CD4-positive, alpha-beta T cell treated with Interleukin-4 for 4 hours (primary cell): ENCODE measurements at regions not wholly inside any gene's neighbourhood (a gene's known extent, or its start where the extent isn't known, plus 50 kb on each side); places are given as distances from the start of the nearest gene placed in this dataset.

ENCODE experiments used
- DNase-seq: peaks from one replicate; pipeline ENCODE4 v3.0.0-alpha.2; 2020

DNA sequence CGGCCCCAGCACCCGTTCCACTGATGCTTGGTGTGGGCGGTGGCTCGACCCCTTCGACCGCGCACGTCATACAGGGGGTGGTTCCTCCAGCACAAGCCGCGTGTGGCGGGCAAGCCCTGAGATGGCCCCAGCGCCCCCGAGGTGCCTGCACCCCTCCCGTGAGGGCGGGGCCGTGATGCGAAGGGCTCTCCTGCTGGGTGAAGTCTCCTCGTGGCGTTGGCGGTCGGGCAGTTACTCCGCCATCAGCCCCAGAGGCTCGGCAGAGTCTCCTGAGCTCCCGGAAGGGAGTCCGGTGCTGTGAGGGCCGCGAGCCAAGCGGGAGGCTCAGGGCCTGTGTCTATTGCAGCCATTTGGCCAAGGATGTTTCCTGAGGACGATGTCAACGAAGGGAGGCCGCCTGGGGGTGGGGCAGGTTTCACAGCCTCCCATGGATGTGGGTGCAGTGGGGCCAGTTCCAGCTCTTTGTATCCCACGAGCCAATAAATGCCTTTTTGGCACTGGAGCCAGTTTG, 78.1 kb upstream of the GALNT9 start:
- no peak for DNase-seq

DNA sequence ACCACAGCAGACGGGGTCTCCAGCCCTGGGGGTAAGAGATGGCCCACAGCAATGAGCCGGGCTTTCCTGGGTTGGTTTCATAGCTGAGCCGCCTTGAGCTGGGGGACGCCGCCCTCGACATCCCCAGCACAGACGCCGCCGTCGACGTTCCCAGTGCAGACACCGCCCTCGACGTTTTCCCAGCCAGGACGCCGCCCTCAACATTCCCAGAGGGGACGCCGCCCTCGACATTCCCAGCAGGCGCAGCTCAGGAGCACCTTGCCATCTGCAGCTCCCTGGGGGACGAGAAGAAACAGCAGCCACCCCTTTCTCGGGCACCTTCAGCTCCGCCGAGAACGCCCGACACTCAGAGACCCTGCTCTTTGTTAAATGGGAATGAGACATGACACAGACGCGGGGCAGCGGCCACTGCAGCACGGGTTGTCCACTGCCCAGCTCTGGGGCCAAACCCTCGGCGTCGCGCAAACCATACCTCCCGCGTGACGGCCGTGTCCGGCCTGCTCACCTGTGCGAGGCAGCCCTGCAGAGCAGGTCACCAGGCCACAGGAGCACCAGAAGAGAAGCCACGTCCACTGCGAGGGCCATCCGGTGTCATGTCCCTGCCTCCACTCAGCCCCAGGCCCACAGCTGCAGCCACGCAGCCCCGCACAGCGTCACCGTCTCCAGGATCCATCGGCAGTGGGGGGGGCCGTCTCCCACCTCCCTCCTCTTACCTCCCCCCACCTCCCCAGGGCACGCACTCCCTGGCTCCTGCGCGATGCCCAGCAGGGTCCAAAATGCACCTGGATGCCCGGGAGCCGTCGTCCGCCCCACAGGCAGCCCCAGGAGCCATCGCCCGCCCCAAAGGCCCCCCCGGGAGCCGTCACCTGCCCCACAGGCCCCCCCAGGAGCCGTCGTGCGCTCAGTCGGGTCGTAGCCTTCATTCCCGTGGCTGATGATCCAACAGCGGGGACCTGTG, 77.4 kb upstream of the GALNT9 start:
- DNase-seq, result no peak

DNA sequence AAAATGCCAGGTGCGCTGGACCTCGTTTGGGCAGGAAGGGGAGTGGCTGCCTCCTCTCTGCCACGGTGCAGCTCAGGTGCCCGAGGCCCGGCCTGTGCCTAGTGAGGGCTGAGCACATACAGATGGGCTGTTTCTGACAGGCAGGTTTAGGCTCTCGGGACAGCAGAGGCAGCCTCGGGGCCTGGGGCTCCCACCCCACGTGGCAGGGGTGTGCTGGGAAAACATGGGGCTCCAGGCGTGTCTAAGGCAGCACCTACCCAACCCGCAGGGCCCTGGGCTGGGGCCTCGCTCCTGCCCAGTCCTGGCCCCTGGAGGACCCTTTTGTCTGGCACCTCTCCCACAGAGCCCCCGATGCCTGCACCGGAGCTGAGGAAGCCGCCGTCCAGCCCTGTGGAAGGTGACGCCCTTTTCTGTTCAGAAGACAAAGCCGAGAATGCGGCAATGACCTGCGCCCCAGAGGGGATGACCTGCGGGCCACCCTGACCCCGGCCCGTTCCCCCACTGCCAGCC, 76.4 kb upstream of the GALNT9 start:
- no peak for DNase-seq

DNA sequence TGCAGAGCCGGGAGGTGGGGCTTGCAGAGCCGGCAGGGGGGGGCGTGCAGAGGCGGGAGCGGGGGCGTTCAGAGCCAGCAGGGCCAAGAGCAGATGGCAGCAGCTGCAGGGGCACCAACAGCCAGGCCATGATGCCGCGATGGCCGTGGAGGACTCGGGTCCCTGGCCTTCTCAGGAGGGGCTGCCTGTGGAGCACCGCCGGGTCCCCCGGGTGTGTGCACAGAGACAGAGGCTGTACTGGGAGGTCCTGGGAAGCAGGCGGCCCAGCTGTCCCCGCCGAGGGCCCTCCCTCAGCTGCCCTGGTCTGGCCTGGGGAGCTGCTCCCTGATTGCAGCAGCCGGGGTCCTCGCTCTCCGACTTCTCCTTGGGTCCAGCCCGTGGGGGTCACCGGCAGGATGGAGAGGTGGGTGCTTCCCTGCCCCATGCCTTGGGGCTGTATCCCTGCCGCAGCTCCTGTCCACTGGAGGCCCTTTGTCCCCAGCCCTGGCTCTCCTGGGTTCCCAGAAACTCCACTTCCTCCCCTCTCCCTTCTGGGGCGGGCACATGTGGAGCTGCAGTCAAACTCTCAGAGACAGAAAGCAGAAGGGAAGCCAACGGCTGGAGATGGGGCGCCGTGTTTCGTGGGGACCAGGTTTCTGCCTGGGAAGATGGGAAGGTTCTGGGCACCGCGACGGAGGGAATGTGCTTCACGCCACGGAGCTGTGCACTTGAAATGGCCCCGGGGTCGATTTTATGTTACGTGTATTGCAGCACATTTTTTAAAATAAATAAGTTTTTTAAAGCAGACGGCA, 75.8 kb upstream of the GALNT9 start:
- DNase-seq, result no peak

DNA sequence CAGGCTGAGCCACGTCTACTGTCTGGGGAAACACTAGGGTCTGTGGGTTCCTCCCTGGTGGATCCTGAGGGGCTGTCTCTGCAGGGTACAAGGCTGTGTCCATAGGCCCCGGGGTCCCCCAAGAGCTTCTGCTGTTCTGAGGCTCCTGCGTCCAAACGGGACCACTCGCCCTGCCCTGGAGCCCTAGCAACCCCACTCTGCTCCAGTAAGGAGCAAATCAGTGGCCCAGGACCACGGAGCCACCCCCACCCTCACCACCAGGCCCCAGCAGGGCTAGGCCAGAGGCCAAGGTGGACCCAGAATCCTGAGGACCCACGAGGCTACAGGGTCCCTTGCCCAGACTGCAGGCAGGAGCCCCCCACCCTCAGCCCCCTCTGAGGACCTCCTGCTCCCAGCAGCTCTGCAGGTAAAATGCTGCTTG, 75.1 kb upstream of the GALNT9 start:
- no peak for DNase-seq

DNA sequence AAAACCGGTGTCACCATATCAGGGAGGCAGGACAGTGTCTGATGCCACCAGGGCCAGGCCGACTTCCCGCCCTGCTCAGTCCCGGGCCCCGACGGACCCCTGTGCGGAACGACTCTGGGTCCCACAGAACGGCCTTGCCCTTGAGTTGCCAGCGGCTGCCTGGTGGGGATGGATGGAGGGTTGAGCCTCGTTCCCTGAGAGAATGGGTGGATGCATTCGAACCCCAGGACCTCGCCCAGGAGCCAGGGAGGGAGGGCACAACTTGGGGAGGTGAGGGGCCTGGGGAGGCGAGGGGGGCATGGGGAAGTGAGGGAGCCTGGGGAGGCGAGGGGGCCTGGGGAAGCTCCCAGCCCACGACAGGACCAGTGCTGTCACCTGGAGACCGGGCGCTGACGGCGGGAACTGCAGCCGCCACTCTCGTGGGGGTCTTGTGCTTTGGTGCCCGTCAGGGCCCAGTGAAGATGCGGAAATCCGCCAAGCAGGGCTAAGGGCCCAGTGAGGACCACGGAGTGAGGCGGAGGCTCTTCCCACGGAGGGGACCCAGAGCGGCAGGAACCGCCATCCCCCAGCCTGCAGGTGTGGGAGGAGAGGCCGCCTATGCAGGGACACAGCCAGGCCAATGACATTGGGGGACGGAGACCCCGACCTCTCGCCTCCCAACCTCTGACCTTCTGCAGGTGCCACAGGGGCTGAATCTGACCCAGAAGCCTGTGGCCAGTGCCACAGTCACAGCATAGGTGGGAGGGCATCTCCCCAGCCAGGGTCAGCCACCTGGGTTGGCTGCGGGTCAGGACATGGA, 74.4 kb upstream of the GALNT9 start:
- DNase-seq, result no peak

DNA sequence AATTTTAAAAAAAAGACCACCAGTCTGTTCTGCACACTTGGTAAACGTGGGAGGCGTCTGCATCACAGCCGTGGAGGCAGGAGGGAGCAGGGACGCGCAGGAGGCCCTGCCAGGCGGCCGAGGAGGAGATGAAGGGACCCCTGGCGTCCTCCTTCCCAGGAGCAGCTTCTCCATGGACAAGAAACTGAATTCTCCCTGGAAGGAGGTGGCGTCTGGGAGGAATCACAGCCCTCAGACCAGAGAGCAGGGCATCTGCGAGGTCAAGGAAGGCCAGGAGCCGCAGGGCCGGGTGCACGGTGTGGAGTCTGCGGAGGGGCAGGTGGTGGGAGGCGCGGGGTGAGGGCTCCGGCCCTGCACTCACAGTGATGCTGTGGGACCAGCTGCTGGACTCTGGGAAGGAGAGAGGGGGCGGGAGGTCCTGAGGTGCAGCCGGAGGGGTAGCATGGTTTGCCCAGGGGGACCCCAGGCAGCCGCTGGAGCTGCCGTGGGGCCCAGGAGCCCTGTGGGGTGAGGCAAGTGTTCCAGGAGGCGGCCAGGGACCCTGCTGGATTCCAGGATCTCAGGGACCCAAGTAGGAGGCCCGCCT, 73.5 kb upstream of the GALNT9 start:
- DNase-seq, result no peak

DNA sequence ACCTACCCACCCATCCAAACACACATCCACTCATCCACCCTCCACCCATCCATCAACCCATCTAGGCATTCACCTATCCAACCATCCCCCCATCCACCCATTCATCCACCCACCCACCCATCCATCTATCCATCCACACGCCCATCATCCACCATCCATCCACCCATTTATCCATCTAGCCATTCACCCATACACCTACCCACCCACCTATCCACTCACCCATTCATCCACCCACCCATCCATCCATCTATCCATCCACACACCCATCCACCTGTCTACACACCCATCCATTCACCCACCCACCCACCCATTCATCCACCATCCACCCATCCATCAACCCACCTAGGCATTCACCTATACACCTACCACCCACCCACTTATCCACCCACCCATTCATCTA, 72.6 kb upstream of the GALNT9 start:
- no peak for DNase-seq

DNA sequence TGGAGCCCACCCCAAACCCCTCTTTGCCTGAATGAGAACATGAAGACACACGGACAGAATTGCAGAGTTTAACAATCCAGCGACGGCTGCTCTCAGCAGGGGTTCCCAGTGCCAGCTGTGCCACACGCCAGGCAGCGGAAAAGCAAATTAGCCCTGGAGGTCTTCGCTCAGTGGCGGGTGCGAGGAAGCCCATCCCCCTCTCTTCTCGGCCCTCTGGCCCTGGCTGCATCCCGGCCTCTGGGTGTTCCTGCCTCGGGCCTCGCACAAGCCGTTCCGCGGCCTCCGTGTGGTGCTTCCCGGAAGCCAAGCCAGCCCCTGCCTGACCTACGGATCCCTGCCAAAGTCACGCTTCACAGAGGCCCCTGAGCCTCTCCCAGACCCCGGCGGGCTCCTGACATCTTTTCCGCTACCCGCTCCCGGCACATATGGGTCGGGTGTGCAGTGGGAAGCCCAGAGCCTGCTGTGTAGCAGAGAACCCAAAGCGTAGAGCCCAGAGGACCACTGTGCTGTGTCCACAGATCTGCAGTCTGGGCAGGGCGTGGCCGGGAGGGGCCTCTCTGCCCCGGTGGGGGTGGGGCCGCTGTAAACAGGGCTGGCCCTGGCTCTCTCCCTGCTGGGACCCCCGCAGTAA, 70.7 kb upstream of the GALNT9 start:
- DNase-seq, result no peak

DNA sequence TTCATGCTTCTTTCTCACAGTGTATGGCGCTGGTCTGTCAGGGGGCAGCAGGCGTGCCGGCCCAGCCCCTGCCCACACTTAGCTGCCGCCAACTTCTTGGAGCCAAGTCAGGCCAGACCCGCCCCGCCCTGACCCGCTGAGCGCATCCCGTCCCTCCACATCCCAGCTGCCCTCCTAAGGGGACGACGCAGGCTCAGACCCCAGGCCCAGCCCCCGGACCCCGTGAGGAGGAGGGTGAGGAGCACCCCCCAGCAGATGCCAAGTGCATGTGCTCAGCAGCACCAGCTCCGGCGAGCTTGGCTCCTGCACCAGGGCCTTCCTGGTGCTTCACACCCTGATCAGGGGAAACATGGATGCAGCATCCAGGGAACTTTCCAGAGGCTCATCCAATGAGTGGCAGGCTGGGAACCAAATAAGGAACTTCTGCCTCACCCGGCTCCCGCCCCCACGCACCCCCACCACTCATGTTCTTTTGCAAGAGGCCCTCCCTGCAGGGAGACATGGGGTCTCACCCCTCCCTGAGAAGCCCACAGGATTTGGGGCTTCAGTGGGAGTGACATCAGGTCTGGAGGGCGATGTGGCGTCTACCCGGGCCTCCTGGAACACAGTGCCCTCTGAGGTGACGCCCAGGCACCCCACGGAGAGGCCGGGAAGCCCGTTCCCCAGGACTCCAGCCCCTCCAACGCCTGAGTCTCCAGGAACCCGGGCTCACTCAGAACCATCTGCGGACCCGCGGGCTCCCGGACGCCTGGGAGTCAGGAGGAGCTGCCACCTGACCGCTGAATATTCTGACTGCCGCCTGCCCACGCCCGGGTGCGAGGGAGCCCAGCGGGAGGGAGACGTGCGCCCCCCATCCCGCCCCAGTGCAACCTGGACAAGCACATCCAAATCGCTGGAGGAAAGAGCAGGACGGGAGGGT, 70.0 kb upstream of the GALNT9 start:
- DNase-seq, result no peak

DNA sequence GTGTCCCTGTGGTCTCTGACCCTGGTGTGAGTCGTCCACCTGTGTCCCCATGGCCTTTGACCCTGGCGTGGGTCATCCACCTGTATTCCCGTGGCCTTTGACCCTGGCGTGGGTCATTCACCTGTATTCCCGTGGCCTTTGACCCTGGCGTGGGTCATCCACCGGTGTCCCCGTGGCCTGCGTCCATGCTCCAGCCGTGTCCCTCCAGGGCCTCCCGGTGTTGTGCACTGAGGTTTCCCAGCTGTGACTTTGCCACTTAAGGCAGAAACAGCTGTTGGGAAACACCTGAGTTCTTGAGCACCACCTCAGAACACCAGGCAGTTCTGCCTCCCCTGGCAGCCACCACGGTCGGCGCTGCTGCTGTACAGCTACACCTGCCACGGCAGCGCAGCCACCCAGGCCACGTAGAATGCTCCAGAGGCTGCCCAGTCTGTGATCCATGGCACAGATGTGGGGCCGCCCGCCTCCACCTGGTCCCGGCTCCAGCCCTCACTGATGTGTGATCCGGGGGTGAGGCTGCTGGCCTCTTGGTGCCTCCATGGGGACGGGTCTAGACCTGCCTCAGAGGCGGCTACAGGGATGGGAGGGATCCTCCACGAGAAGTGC, 69.1 kb upstream of the GALNT9 start:
- DNase-seq, result no peak

DNA sequence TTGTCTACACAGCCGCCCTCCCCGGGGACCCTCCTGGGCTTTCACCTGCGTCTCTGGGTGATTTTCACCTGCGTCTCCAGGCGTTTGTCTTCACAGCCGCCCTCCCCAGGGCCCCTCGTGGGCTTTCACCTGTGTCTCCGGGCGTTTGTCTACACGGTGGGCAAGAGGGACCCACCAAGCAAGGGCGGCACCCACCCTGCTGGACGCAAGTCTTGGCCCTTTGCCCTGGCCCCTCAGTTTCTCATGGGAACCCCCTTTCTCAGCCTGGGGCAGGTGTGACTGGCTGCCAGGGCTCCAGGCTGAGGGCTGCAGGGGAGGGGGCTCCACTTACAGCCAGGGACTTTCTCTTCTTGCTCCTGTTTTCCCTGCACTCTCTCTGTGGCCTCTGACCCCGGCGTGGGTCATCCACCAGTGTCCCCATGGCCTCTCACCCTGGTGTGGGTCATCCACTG, 68.6 kb upstream of the GALNT9 start:
- DNase-seq, result no peak

DNA sequence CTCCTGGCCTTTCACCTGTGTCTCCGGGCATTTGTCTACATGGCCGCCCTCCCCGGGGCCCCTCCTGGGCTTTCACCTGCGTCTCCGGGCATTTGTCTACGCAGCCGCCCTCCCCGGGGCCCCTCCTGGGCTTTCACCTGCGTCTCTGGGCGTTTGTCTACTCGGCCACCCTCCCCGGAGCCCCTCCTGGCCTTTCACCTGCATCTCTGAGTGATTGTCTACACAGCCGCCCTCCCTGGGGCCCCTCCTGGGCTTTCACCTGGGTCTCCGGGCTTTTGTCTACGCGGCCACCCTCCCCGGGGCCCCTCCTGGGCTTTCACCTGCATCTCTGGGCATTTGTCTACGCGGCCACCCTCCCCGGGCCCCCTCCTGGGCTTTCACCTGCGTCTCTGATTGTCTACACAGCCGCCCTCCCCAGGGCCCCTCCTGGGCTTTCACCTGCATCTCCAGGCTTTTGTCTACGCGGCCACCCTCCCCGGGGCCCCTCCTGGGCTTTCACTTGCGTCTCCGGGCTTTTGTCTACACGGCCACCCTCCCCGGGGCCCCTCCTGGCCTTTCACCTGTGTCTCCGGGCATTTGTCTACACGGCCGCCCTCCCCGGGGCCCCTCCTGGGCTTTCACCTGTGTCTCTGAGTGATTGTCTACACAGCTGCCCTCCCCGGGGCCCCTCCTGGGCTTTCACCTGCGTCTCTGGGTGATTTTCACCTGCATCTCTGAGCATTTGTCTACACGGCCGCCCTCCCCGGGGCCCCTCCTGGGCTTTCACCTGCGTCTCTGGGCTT, 68.0 kb upstream of the GALNT9 start:
- DNase-seq, result no peak

DNA sequence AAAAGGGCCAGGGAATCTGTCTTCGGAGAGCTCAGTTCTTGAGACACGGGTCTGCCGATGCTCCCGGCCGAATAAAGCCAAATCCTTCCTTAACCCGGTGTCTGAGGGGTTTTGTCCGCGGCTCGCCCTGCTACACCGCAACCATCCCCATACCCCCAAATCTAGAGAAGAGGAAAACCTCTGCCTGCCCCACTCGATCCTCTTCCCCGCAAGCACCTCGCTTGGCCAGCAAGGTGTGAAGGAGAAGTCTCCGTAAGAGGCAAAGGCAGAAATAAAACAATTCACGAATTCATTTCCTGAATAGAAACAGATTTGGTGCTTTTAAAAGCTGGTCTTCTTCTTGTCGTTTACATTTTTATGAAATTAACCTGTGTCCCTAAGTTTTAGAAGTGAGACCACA, 67.3 kb upstream of the GALNT9 start:
- no peak for DNase-seq

DNA sequence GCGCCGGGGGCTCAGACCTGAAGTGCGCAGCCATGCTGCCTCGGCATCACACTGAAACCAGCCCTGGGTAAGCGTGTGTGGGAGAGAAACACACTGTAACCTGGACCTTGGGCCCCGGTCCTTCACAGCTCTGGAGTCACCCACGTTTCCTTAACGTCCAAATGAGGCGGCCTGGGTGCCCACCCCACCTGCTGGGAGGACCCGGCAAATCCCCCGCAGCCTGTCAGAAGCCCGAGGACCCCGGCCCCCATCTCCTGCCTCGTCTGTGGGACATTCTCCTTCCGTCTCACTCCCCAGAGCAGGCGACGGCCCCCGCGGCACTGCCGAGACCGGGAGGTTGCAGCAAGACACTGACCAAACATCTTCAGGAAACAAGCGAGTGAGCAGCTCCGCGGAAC, 66.5 kb upstream of the GALNT9 start:
- DNase-seq, result no peak

DNA sequence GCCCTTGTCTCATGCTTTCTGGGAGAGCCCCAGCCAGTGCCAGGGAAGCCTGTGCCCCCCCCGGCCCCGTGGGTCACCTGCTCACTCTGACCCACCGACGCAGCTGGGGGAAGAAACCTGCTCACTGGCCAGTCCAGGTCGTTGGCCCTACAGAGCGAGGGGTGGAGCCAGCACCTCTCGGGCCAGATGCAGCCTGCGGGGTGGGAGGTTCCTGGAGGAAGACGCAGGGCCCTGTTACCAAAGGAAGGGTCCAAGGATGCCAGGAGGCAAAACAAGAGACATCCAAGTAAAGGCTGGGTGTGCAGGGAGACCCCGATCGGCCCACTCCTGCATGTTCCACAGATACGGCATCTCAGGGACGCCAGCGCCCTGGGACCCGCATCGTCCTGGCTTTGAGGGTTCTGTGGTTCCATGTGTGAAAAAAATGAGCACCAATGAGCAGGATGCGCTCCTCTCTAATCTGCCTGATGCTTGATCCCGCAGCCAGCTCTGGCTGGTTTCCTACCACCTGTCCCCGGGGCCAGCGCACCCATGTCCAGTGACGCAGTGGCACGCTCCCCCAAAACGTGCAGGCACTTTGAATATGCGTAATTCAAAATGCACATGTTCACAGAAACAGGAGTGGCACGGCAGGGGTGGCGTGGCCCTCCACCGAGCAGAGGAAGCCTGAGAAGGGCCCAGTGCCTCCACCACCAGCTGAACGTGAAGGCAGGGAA, 66.0 kb upstream of the GALNT9 start:
- DNase-seq, result no peak

DNA sequence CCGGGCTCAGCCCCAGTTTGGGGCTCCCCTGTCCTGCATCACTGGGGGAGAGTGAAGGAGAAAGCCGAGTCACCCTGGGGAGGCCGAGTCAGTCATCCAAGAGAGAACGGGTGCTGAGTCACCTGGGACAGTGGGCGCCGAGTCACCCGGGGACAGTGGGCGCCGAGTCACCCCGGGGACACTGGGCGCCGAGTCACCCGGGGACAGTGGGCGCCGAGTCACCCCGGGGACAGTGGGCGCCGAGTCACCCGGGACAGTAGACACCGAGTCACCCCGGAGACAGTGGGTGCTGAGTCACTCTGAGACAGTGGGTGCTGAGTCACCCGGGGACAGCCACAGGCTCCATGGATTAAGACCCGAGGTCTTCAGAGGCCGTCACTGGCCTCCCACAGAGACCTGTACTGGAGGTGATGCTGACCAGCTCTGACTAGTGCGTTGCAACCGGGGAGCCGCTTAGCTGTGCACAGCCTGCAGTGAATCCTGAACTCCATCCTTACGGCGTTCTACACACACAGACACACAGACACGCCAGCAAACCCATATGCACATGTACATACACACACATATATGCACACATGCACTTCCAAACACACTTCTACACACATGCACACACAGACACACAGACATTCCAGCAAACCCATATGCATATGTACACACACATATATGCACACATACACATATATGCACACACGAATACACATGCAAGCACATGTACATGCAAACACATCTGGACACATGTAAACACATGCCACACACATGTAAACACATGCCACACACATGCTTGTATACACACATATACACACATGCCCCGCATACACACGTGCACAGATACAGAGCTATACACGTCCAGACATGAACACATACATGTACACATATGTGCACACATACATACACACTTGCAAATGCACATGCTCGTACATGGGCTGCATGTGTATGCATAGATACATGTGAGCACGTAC, 64.9 kb upstream of the GALNT9 start:
- no peak for DNase-seq
